Kidney (tissue), 13 donors: ENCODE measurements at regions not wholly inside any gene's neighbourhood (a gene's known extent, or its start where the extent isn't known, plus 50 kb on each side); places are given as distances from the start of the nearest gene placed in this dataset.

Experiments
- DNase-seq, 5 donors: peaks; one replicate each; pipeline ENCODE4 v3.0.0-alpha.2; 2013 to 2020
- FAIRE-seq: peaks from 2 replicates; lab custom pipeline; 2012; peaks lifted over from hg19 to GRCh38; lab: Jason Lieb, UNC
- H3K27ac ChIP-seq, 2 donors: one replicate each; pipeline ENCODE4 v1.7.0; 2013; ENCODE audit warnings: low read depth in 2 of 2, low read length in 2 of 2, inconsistent platforms in 1 of 2
- H3K27me3 ChIP-seq: one replicate; pipeline ENCODE4 v1.7.1; 2013; ENCODE audit warnings: low read length, inconsistent platforms; ENCODE audit not compliant: control insufficient read depth, insufficient read depth
- H3K36me3 ChIP-seq, 3 donors: one replicate each; pipeline versions ENCODE4 v1.7.0 to v1.7.1; 2013; ENCODE audit warnings: low read length in 3 of 3, control low read depth in 1 of 3, inconsistent platforms in 1 of 3; ENCODE audit not compliant: insufficient read depth in 3 of 3, control insufficient read depth in 2 of 3
- H3K4me1 ChIP-seq, 3 donors: one replicate each; pipeline versions ENCODE4 v1.7.0 to v1.7.1; 2013; ENCODE audit warnings: low read length in 3 of 3, inconsistent platforms in 1 of 3, low read depth in 1 of 3; ENCODE audit not compliant: control insufficient read depth in 2 of 3, insufficient read depth in 2 of 3
- H3K4me3 ChIP-seq, 3 donors: one replicate each; pipeline versions ENCODE4 v1.7.0 to v1.8.1; 2013; ENCODE audit warnings: low read length in 3 of 3, control low read depth in 1 of 3, inconsistent platforms in 1 of 3
- H3K9ac ChIP-seq, 3 donors: one replicate each; pipeline versions ENCODE4 v1.7.0 to v1.7.1; 2013; ENCODE audit warnings: low read length in 3 of 3, control low read depth in 1 of 3, inconsistent platforms in 1 of 3
- H3K9me3 ChIP-seq, 3 donors: one replicate each; pipeline versions ENCODE4 v1.7.0 to v1.7.1; 2013; ENCODE audit warnings: low read length in 3 of 3, control low read depth in 1 of 3, inconsistent platforms in 1 of 3; ENCODE audit not compliant: control insufficient read depth in 2 of 3, insufficient read depth in 1 of 3
- CTCF ChIP-seq: IDR thresholded peaks from 3 replicates; pipeline ENCODE4 v1.5.1; 2012; ENCODE audit warnings: mild to moderate bottlenecking, moderate library complexity, borderline replicate concordance; ENCODE audit not compliant: insufficient read depth; ENCODE audit errors: extremely low read depth
- intact Hi-C: fragments of 100-400 bp; cut with DNase I; formaldehyde crosslinking; loops from one replicate; pipeline ENCODE4 v1.11.1; 2022
- donor health status: control.
- donor health status: control.
- donor health status: control.
- donor health status: control.
- donor health status: control.
- donor health status: DM: yes; HTN: yes; CAD: no.
- donor health status: Normal renal cell carcinoma (clear cell type).

GRCh38 chr4:137067735-137068134, 464.6 kb downstream of the PCDH18 start:
- no peak overlapping the region for H3K27ac ChIP-seq
- H3K4me1 ChIP-seq = no peaks in the 10 kb centered on the region
- H3K27me3 ChIP-seq = no peaks in the 10 kb centered on the region
- DNase-seq = no peak
- H3K9me3 ChIP-seq = no peaks in the 10 kb centered on the region
- no peak for TF ChIP-seq CTCF
- H3K9ac ChIP-seq = no peak overlapping the region
- no peak for FAIRE-seq
- no peaks in the 10 kb centered on the region for H3K36me3 ChIP-seq
- intact Hi-C loops = no loop called here
- H3K4me3 ChIP-seq = no peak overlapping the region

GRCh38 chr4:137065311-137065710, 467.0 kb downstream of the PCDH18 start:
- intact Hi-C loops = no loop called here

GRCh38 chr4:137063961-137064360, 468.3 kb downstream of the PCDH18 start:
- no peak for DNase-seq
- intact Hi-C loops = no loop called here
- Histone ChIP-seq H3K4me3 (no peak overlapping the region), H3K9ac (no peak overlapping the region), H3K4me1 (no peaks in the 10 kb centered on the region), H3K27ac (no peak overlapping the region), H3K9me3 (no peaks in the 10 kb centered on the region), H3K36me3 (no peaks in the 10 kb centered on the region), H3K27me3 (no peaks in the 10 kb centered on the region)
- FAIRE-seq = no peak
- TF ChIP-seq CTCF = no peak

More at GRCh38 chr4:137065311-137065710, 467.0 kb downstream of the PCDH18 start:
- Histone ChIP-seq H3K4me1 (no peaks in the 10 kb centered on the region), H3K36me3 (no peaks in the 10 kb centered on the region), H3K4me3 (no peak overlapping the region), H3K9ac (no peak overlapping the region), H3K27me3 (no peaks in the 10 kb centered on the region), H3K9me3 (no peaks in the 10 kb centered on the region), H3K27ac (no peak overlapping the region)
- no peak for TF ChIP-seq CTCF
- no peak for FAIRE-seq
- no peak for DNase-seq

GRCh38 chr4:137043184-137043583, 489.1 kb downstream of the PCDH18 start:
- Histone ChIP-seq H3K4me3 (no peak overlapping the region), H3K9me3 (no peaks in the 10 kb centered on the region), H3K36me3 (no peaks in the 10 kb centered on the region), H3K27me3 (no peaks in the 10 kb centered on the region), H3K27ac (no peak overlapping the region), H3K4me1 (no peaks in the 10 kb centered on the region), H3K9ac (no peak overlapping the region)
- TF ChIP-seq CTCF = no peak
- FAIRE-seq (no peak), DNase-seq (no peak)
- intact Hi-C loops = no loop called here
